Activated CD4-positive, alpha-beta memory T cell treated with anti-CD3 and anti-CD28 coated beads for 36 hours (primary cell): ENCODE measurements at regions not wholly inside any gene's neighbourhood (a gene's known extent, or its start where the extent isn't known, plus 50 kb on each side); places are given as distances from the start of the nearest gene placed in this dataset.

Experiments
- CTCF ChIA-PET: fragments of 350-600 bp; sonication (Branson Sonifier 250); formaldehyde crosslinking; loops from one replicate; lab custom pipeline; 2021; ENCODE audit warnings: antibody characterized with exemption, inconsistent platforms; lab: Charles Lee
- POLR2A ChIA-PET: fragments of 350-600 bp; sonication (Branson Sonifier 250); formaldehyde crosslinking; loops from one replicate; lab custom pipeline; 2021; ENCODE audit warnings: antibody characterized with exemption; lab: Charles Lee
- DNase-seq: peaks from one replicate; pipeline ENCODE4 v3.0.0-alpha.2; 2020
- H3K27ac Mint-ChIP-seq: one replicate; pipeline ENCODE4 v1.8.0; 2021; ENCODE audit warnings: mixed read lengths
- H3K27me3 Mint-ChIP-seq: one replicate; pipeline ENCODE4 v1.8.0; 2021; ENCODE audit warnings: mixed read lengths
- H3K36me3 Mint-ChIP-seq: one replicate; pipeline ENCODE4 v1.8.0; 2021; ENCODE audit warnings: mixed read lengths
- H3K4me1 Mint-ChIP-seq: one replicate; pipeline ENCODE4 v1.8.0; 2021; ENCODE audit warnings: low read depth, mixed read lengths
- H3K4me3 Mint-ChIP-seq: one replicate; pipeline ENCODE4 v1.8.0; 2021; ENCODE audit warnings: mild to moderate bottlenecking, mixed read lengths
- H3K9me3 Mint-ChIP-seq: one replicate; pipeline ENCODE4 v1.8.0; 2021; ENCODE audit warnings: mixed read lengths
- intact Hi-C: fragments of 100-400 bp; cut with micrococcal nuclease; formaldehyde crosslinking; loops from one replicate; pipeline ENCODE4 v1.15.1; 2023

DNA sequence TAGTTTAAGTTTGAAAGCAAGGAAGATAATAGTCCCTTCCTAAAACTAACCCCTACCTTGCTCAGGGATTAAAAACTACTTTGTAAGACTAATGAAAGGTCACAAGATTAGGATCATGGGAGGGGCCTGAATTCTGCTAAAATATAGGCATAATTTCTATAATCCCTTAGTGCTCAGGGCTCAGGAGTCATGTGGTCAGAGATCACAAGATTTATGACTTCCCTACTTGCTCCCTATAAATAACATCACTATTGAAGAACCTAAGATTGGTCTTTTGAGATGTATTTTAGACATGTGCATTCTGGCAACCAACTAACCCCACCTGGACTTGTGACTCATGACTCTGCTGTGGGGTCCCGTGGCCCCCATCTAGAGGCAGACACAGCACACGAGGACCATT, 81.1 kb downstream of the STMND1 start:
- no peak overlapping the region for H3K27ac Mint-ChIP-seq
- H3K4me3 Mint-ChIP-seq = no peak overlapping the region
- CTCF ChIA-PET = no interaction called here
- no peaks in the 10 kb centered on the region for H3K36me3 Mint-ChIP-seq
- H3K4me1 Mint-ChIP-seq = no peaks in the 10 kb centered on the region
- H3K9me3 Mint-ChIP-seq = no peaks in the 10 kb centered on the region
- intact Hi-C loops = no loop called here
- H3K27me3 Mint-ChIP-seq = peaks cover 6% of the 10 kb centered on the region
- DNase-seq = no peak
- POLR2A ChIA-PET = no interaction called here

DNA sequence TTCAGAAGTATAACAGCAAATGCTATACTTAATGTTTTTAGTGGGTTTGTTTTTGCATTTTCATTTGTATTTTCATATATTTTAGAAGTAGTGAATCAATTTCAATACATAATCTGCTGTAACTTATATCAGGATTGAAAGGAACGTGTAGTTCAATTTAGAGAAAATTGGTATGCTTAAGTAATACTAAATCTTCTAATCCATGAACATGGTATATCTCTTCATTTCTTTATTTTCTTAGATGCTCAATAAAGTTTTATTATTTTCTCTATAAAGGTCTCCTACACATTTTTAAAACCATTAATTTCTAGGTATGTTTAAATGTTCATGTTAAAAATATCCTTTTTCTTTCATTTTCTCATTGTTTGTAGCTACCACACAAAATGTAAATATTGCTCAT, 85.1 kb downstream of the STMND1 start:
- POLR2A ChIA-PET = no interaction called here
- H3K4me1 Mint-ChIP-seq = no peaks in the 10 kb centered on the region
- peaks cover 12% of the 10 kb centered on the region for H3K27me3 Mint-ChIP-seq
- no peak overlapping the region for H3K27ac Mint-ChIP-seq
- no peak for DNase-seq
- H3K4me3 Mint-ChIP-seq = no peak overlapping the region
- CTCF ChIA-PET = no interaction called here
- H3K9me3 Mint-ChIP-seq = no peaks in the 10 kb centered on the region
- intact Hi-C loops = no loop called here
- H3K36me3 Mint-ChIP-seq = no peaks in the 10 kb centered on the region

DNA sequence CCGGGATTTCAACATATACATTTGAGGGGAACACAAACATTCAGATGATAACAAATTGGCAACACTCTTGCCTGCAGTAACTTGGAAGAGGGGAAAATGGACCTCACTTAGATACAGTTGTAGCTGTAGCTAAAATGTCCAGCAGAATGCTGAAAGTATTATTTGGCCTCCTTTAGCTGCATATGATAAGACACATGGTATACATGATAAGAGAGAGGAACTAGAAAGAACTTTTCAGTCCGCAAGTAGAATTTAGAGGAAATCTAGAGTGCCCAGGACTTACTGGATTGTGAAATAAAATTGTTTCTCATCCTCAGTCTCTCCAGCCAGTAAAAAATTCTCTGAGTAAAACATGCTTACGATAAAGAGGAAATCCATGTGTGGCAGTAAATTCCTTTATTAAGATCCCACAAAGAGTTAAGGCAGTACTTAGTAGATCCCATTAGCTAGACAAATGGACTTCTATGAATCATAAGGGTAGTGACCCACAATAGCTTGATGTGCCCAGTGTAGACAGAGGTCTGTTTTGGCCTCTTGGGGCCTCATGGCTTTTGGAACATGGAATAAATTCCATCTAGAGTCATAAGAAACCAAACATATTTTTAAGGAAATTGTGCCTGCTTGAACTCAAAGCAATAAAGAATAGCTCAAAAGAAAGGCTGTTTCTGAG, 87.9 kb upstream of the RBM24 start:
- no peak for DNase-seq
- H3K36me3 Mint-ChIP-seq = no peaks in the 10 kb centered on the region
- CTCF ChIA-PET = no interaction called here
- peaks cover 5% of the 10 kb centered on the region for H3K27me3 Mint-ChIP-seq
- no peaks in the 10 kb centered on the region for H3K9me3 Mint-ChIP-seq
- no peaks in the 10 kb centered on the region for H3K4me1 Mint-ChIP-seq
- no peak overlapping the region for H3K4me3 Mint-ChIP-seq
- POLR2A ChIA-PET = interaction anchor here (1.2 kb wide), 1 partner anchor 289 kb away, joined by 3 read pairs; no protein-coding TSS in a partner anchor
- intact Hi-C loops = no loop called here
- H3K27ac Mint-ChIP-seq = no peak overlapping the region

DNA sequence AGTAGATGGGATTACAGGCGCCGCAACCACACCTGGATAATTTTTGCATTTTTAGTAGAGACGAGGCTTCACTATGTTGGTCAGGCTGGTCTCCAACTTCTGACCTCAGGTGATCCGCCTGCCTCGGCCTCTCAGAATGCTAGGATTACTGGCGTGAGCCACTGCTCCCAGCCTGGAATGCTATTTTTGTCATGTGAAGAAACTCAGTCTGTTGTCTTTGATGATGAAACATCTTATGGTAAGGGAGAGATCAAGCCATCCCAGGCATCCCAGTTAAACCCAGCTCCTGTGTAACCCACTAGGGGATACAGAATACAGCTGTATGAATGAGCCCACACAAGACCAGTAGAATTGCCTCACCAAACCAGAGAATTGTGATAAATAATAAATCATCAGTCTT, 83.6 kb upstream of the RBM24 start:
- Mint-ChIP-seq H3K4me3 (no peak overlapping the region), H3K4me1 (no peaks in the 10 kb centered on the region), H3K36me3 (no peaks in the 10 kb centered on the region), H3K27ac (no peak overlapping the region), H3K27me3 (no peaks in the 10 kb centered on the region), H3K9me3 (no peaks in the 10 kb centered on the region)
- no peak for DNase-seq
- ChIA-PET POLR2A (no interaction called here), CTCF (no interaction called here)
- intact Hi-C loops = no loop called here

DNA sequence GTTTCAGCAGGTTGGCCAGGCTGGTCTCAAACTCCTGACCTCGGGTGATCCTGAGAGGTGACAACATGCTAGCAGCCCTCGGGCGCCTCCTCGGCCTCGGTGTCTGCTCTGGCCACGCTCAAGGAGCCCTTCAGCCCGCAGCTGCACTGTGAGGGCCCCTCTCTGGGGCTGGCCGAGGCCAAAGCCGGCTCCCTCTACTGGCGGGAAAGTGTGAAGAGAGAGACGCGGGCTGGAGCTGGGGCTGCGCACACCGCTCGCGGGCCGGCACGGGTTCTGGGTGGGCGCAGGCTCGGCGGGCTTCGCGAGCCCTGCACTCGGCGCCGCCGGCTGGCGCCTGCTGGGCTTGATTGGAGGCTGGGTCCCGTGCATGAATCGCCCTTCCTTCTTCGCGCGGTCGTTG, 80.8 kb upstream of the RBM24 start:
- POLR2A ChIA-PET = no interaction called here

DNA sequence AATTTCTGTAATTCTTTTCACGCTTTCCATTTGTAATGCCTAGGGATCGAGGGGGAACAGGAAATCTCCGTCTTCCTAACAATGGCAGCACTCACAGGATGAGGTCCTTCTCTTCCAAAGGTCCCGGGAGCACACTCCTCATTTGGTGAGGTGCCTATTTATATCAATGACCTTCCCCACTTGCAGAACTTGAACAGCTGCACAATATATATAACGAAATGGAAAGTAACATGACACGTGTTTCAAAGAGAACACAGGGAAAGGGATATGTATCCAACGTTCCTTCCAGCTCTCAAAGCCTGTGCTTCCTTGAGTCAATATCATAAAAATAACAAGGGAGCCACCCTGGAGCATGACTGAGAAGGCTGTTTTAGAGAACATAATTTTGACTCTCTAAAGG, 78.6 kb upstream of the RBM24 start:
- DNase-seq = no peak
- Mint-ChIP-seq H3K9me3 (no peaks in the 10 kb centered on the region), H3K27me3 (no peaks in the 10 kb centered on the region), H3K4me1 (no peaks in the 10 kb centered on the region), H3K4me3 (no peak overlapping the region), H3K36me3 (no peaks in the 10 kb centered on the region), H3K27ac (no peak overlapping the region)
- POLR2A ChIA-PET = no interaction called here
- intact Hi-C loops = no loop called here
- CTCF ChIA-PET = no interaction called here

More for the DNA sequence above, 80.8 kb upstream of the RBM24 start:
- Mint-ChIP-seq H3K36me3 (no peaks in the 10 kb centered on the region), H3K9me3 (no peaks in the 10 kb centered on the region), H3K27me3 (no peaks in the 10 kb centered on the region), H3K27ac (no peak overlapping the region), H3K4me3 (no peak overlapping the region), H3K4me1 (no peaks in the 10 kb centered on the region)
- CTCF ChIA-PET = no interaction called here
- DNase-seq = no peak
- intact Hi-C loops = no loop called here

DNA sequence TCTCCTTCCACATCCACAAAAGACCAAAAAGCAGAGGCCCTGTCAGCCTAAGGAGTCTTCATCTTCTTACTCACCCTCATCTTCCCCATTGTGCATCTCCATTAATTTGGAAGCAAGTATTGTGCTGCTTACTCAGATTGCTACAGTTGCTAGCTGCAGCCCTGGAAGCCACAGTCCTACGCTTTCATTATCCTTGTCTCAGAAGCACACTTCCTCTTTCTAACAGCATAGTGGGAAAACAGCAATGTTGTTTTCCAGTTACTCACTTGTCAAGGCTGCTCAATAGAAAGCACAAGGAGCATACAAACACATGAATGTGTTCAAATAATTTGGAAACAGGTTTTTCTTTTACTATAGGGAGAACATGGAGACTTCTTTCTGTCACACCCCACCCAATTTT, 76.6 kb upstream of the RBM24 start:
- Mint-ChIP-seq H3K9me3 (no peaks in the 10 kb centered on the region), H3K4me3 (no peak overlapping the region), H3K27me3 (no peaks in the 10 kb centered on the region), H3K27ac (no peak overlapping the region), H3K4me1 (no peaks in the 10 kb centered on the region), H3K36me3 (no peaks in the 10 kb centered on the region)
- DNase-seq = no peak
- intact Hi-C loops = no loop called here
- POLR2A ChIA-PET = no interaction called here
- CTCF ChIA-PET = no interaction called here

DNA sequence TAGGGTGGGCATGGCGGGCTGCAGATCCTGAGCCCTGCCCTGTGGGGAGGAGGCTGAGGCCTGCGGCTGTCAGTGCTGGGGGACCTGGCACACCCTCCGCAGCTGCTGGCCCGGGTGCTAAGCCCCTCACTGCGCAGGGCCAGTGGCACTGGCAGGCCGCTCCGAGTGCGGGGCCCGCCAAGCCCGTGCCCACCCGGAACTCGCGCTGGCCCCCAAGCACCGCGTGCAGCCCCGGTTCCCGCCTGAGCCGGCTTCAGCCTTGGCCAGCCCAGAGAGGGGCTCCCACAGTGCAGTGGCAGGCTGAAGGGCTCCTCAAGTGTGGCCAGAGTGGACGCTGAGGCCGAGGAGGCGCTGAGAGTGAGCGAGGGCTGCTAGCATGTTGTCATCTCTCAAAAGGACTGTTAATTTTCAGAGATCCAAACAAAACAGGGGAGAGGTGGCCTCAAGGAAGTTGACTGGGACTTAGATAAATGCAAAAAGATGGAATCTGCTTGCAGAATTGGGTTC, 74.5 kb upstream of the RBM24 start:
- H3K4me3 Mint-ChIP-seq = no peak overlapping the region
- ChIA-PET POLR2A (no interaction called here), CTCF (no interaction called here)
- H3K4me1 Mint-ChIP-seq = no peaks in the 10 kb centered on the region
- intact Hi-C loops = no loop called here
- no peaks in the 10 kb centered on the region for H3K36me3 Mint-ChIP-seq
- no peaks in the 10 kb centered on the region for H3K27me3 Mint-ChIP-seq
- no peak overlapping the region for H3K27ac Mint-ChIP-seq
- H3K9me3 Mint-ChIP-seq = no peaks in the 10 kb centered on the region
- DNase-seq = no peak

DNA sequence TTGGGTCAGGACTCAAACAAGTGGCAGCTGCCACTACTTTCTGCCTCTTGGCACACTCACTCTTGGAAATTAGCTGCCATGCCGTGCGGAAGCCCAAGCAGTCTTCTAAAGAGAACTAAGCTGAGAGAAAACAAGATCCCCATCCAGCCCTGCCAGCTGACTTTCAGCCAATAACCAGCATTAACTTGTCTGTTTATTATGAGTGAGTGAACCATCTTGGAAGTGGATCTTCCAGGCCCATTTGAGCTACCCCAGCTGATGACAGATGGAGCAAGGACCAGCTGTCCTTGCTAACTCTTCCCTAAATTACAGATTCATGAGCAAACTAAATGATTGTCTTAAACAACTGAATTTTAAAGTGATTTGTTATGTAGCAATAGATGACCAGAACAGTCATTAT, 73.9 kb upstream of the RBM24 start:
- Mint-ChIP-seq H3K9me3 (no peaks in the 10 kb centered on the region), H3K36me3 (no peaks in the 10 kb centered on the region), H3K4me3 (no peak overlapping the region), H3K4me1 (no peaks in the 10 kb centered on the region), H3K27me3 (no peaks in the 10 kb centered on the region), H3K27ac (no peak overlapping the region)
- no peak for DNase-seq
- ChIA-PET CTCF (no interaction called here), POLR2A (no interaction called here)
- intact Hi-C loops = no loop called here

GRCh38 chr6:17210683-17211082, 70.5 kb upstream of the RBM24 start:
- Mint-ChIP-seq H3K4me3 (no peak overlapping the region), H3K27ac (no peak overlapping the region), H3K36me3 (no peaks in the 10 kb centered on the region), H3K9me3 (no peaks in the 10 kb centered on the region), H3K4me1 (no peaks in the 10 kb centered on the region), H3K27me3 (no peaks in the 10 kb centered on the region)
- ChIA-PET CTCF (no interaction called here), POLR2A (no interaction called here)
- intact Hi-C loops = no loop called here
- no peak for DNase-seq

DNA sequence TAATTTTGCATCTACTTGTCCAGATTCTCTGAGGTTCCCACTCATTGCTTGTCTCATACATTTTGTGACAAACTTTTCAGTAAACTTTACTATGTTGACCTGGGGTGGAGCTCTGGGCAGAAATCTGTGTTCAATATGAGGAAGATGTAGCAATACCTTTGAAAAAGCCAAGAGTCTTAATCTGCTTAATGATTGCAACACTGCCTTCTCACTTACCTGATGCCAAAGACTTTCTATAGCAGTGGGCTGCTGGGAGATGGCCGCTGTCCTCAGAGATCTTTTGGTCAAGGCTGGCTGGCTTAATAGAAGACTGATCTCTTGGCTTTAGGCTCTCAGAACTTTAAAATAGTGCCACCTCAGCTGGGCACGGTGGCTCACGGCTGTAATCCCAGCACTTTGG, 70.1 kb upstream of the RBM24 start:
- H3K9me3 Mint-ChIP-seq = no peaks in the 10 kb centered on the region
- no peaks in the 10 kb centered on the region for H3K36me3 Mint-ChIP-seq
- no peaks in the 10 kb centered on the region for H3K4me1 Mint-ChIP-seq
- no peak for DNase-seq
- H3K27ac Mint-ChIP-seq = no peak overlapping the region
- ChIA-PET CTCF (no interaction called here), POLR2A (no interaction called here)
- intact Hi-C loops = no loop called here
- no peak overlapping the region for H3K4me3 Mint-ChIP-seq
- no peaks in the 10 kb centered on the region for H3K27me3 Mint-ChIP-seq

DNA sequence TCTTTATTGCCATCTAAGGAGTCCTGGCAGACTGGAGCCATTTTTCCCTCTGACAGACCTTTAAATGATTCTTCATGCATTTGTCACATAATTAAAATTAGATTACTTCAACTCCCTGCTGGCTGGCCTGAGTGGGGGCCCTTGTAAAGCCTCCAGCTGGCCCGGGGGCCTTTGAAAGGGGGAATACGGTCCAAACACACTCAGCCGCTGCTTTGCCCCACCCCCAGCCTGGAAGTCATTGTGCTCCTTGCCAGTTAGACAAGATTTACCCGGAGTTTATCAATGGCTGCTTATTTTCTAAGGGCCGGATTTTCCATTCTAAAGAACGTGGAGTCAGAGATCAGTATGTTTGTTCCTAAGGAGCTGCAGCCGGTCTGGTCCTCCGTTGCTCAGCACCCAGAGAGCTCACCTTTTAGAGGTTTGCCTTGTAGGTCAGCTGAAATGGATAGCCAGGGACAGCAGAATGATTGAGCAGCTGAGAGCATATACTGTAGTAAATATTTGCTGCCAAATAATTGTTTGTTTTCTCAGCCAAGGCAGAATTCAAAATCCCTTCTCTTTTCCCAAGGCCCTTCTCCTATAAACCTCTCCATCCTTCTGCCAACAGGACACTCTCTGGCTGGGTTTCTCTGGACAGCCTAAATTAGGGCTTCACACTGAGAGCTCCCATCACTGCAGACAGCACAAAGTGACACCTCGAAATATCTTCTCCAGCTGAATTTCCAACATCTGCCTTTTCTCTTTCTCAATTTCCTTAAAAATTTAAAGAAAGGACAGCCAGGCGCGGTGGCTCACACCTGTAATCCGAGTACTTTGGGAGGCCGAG, 68.4 kb upstream of the RBM24 start:
- peaks cover 3% of the 10 kb centered on the region for H3K27me3 Mint-ChIP-seq
- H3K4me3 Mint-ChIP-seq = no peak overlapping the region
- H3K9me3 Mint-ChIP-seq = no peaks in the 10 kb centered on the region
- POLR2A ChIA-PET = no interaction called here
- H3K4me1 Mint-ChIP-seq = no peaks in the 10 kb centered on the region
- no peak overlapping the region for H3K27ac Mint-ChIP-seq
- DNase-seq = no peak
- no peaks in the 10 kb centered on the region for H3K36me3 Mint-ChIP-seq
- CTCF ChIA-PET = no interaction called here
- intact Hi-C loops = no loop called here

GRCh38 chr6:17214106-17214505, 67.1 kb upstream of the RBM24 start:
- no peak overlapping the region for H3K4me3 Mint-ChIP-seq
- peaks cover 6% of the 10 kb centered on the region for H3K27me3 Mint-ChIP-seq
- ChIA-PET CTCF (interaction anchor here (0.6 kb wide), 1 partner anchor 322 kb away, joined by 3 read pairs; no protein-coding TSS in a partner anchor), POLR2A (no interaction called here)
- H3K9me3 Mint-ChIP-seq = no peaks in the 10 kb centered on the region
- intact Hi-C loops = no loop called here
- H3K4me1 Mint-ChIP-seq = no peaks in the 10 kb centered on the region
- no peak overlapping the region for H3K27ac Mint-ChIP-seq
- no peak for DNase-seq
- no peaks in the 10 kb centered on the region for H3K36me3 Mint-ChIP-seq
